HL-60 (cell line): ENCODE measurements at regions not wholly inside any gene's neighbourhood (a gene's known extent, or its start where the extent isn't known, plus 50 kb on each side); places are given as distances from the start of the nearest gene placed in this dataset.

Source experiments
- POLR2AphosphoS5 ChIP-seq: IDR thresholded peaks from 2 replicates; pipeline ENCODE4 v1.6.1; 2012; ENCODE audit warnings: low read depth
- TF ChIP-seq, protein P1 (sequence below): IDR thresholded peaks from one replicate; pipeline ENCODE4 v1.5.1; 2011; ENCODE audit warnings: low read length, control low read depth, inconsistent platforms; ENCODE audit not compliant: insufficient read depth

DNA sequence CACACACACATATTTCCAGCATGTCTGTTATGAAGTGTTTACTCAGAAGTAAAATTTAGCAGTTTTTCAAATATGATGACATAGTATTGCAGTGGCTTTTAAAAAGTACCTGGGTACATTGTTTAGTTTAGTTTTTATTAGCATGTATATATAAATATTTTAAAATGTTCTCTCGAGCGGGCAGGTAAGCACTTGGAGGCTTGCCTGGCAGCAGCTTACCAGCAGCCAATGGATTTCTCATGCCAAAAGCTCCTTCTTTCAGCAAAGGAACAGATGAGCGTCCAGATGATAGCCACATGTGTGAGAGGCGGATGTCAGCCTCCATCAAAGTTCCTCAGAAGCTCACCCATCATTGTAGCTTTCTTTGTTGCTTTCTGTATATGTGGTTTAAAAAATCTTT is 57.2 kb upstream of the LRIG3 start:
- TF ChIP-seq, protein P1, sequence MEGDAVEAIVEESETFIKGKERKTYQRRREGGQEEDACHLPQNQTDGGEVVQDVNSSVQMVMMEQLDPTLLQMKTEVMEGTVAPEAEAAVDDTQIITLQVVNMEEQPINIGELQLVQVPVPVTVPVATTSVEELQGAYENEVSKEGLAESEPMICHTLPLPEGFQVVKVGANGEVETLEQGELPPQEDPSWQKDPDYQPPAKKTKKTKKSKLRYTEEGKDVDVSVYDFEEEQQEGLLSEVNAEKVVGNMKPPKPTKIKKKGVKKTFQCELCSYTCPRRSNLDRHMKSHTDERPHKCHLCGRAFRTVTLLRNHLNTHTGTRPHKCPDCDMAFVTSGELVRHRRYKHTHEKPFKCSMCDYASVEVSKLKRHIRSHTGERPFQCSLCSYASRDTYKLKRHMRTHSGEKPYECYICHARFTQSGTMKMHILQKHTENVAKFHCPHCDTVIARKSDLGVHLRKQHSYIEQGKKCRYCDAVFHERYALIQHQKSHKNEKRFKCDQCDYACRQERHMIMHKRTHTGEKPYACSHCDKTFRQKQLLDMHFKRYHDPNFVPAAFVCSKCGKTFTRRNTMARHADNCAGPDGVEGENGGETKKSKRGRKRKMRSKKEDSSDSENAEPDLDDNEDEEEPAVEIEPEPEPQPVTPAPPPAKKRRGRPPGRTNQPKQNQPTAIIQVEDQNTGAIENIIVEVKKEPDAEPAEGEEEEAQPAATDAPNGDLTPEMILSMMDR: no peak
- TF ChIP-seq POLR2AphosphoS5: no peak
